ENCODE measurements at regions not wholly inside any gene's neighbourhood (a gene's known extent, or its start where the extent isn't known, plus 50 kb on each side); places are given as distances from the start of the nearest gene placed in this dataset.
"Not testable (repeated sequence)": the region's sequence is repeated elsewhere in the genome, so short reads cannot be mapped to it uniquely, and the experiment has no call there.

DNA sequence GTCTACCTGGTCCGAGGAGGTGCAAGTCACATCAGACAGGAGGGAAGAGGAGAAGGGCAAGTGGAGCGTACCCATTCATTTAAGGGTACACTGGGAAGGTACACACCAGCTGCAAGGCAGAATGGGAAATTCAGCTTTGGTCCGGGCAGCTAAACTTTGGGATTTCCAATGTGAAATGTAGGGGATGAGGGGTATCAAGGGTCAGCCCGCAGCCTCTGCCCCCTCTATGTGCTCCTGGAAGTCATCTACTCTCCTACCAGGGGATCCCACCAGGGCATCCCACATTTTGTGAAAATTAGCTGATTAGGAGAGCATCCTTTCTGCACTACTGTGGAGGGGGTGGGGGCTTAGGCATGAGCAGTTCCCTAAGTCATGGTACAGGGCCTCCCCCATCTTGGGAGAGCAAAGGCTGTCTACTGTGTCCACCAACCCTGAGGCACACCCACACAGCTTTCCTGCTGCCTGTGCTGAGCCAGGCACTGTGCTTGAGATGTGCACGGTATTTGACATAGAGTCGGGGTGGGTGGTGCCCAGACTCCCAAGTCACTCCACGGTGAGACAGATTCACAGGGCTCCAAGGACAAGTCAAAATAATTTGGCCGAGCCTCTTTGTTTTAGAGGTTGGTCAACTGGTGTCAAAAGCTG is 189.1 kb upstream of the SULF2 start:
- H3K36me3 ChIP-seq (ENCODE audit: control insufficient read depth, insufficient read depth, low read length): no peaks in the 10 kb centered on the region

DNA sequence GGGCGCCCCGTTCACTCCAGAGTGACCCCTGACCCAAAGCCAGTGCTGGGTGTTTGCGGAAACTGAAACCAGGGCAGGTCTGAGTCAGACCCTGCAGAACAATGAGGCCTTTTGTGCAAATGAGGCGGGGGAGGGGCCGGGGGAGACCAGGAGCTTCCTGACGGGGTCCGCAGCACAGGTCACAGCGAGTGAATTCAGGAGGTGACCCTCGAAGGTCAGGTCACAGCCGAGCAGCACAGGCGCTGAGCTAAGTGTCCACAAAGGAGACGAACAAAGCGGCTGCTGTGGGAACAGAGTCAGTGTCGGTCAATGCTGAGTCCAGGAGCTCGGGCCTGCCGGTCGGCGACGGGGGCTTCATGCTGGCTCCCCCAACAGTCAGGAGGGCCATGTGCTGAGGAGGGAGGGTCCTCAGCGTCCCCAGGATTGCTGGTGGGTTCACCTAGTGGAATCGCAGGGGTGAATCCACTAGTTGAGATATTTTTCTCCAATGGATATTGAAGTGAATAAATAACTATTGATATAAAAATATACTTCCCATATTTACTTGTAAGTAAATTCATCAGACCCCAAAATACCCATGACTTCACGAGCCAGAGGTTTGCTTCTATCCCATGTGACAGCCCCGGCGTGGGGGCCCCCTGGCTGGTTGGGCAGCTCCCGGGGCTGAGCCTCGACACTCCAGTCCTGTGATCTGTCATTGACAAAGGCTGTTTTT is 188.4 kb upstream of the SULF2 start:
- no peaks in the 10 kb centered on the region for H3K27me3 ChIP-seq (ENCODE audit: control insufficient read depth, insufficient read depth, low read length)
- TF ChIP-seq, protein P1, sequence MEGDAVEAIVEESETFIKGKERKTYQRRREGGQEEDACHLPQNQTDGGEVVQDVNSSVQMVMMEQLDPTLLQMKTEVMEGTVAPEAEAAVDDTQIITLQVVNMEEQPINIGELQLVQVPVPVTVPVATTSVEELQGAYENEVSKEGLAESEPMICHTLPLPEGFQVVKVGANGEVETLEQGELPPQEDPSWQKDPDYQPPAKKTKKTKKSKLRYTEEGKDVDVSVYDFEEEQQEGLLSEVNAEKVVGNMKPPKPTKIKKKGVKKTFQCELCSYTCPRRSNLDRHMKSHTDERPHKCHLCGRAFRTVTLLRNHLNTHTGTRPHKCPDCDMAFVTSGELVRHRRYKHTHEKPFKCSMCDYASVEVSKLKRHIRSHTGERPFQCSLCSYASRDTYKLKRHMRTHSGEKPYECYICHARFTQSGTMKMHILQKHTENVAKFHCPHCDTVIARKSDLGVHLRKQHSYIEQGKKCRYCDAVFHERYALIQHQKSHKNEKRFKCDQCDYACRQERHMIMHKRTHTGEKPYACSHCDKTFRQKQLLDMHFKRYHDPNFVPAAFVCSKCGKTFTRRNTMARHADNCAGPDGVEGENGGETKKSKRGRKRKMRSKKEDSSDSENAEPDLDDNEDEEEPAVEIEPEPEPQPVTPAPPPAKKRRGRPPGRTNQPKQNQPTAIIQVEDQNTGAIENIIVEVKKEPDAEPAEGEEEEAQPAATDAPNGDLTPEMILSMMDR (IDR thresholded peaks at IDR 0.05; ENCODE audit: insufficient read depth, low read length, poor library complexity, severe bottlenecking): no peak
- no peak overlapping the region for H3K4me3 ChIP-seq (ENCODE audit: low read depth, low read length)
- DNase-seq (ENCODE audit: low read depth): no peak
- H3K36me3 ChIP-seq (ENCODE audit: control insufficient read depth, insufficient read depth, low read length): no peaks in the 10 kb centered on the region

More for the DNA sequence above, 189.1 kb upstream of the SULF2 start:
- TF ChIP-seq, protein P1 (IDR thresholded peaks at IDR 0.05; ENCODE audit: insufficient read depth, low read length, poor library complexity, severe bottlenecking): no peak
- DNase-seq (ENCODE audit: low read depth): no peak
- Histone ChIP-seq H3K27me3 (ENCODE audit: control insufficient read depth, insufficient read depth, low read length) (no peaks in the 10 kb centered on the region), H3K4me3 (ENCODE audit: low read depth, low read length) (no peak overlapping the region)

DNA sequence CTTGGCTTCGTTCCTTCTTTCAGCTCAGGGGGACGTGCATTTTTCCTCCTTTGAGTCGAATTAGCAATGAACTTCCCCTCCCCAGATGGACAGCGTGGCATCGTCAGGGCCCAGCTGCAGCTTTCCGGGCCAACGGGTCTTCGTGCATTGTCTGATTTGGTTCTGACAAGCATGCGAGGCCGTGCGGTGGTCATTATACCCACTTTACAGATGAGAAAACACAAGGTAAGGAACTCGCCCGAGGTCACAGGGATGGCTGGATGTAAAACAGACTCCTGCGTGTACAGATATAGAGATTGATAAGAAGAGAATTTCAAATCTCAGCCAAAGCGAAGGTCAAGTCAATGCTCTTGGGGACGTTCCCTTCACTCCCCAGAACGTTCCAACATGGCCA is 187.6 kb upstream of the SULF2 start:
- TF ChIP-seq, protein P1 (IDR thresholded peaks at IDR 0.05; ENCODE audit: insufficient read depth, low read length, poor library complexity, severe bottlenecking): no peak
- no peak overlapping the region for H3K4me3 ChIP-seq (ENCODE audit: low read depth, low read length)
- H3K36me3 ChIP-seq (ENCODE audit: control insufficient read depth, insufficient read depth, low read length): no peaks in the 10 kb centered on the region
- H3K27me3 ChIP-seq (ENCODE audit: control insufficient read depth, insufficient read depth, low read length): no peaks in the 10 kb centered on the region
- DNase-seq (ENCODE audit: low read depth): no peak

DNA sequence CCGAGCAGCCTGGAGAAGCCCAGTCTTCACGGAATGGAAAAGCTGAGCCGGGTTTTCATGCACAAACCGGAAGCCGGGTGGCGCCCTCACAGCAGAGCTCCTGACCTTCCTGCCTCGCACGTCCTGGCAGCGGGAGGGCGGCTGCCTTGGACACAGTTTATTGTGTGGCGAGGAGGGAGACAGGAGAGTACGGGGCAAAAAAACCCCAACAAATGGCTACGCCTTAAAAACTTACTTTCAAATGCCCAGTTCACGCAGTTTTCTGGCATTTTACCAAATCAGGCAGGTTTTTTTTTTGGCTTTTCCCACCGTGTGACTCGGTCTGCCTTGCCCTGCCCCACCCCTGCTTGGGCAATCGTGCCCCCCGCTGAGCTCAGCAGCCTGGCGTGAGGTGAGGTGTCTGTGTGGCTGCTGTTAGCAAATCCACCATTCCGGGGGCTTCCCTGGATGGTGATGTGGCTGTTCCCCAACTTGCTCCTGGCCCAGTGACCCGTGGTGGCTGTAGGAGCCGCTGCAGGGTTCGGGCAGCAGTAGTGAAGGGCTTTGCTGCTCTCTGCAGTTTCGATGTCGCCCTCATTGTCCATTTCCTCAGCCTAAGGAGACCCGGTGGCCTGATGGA is 187.1 kb upstream of the SULF2 start:
- DNase-seq (ENCODE audit: low read depth); H3K4me3 ChIP-seq (ENCODE audit: low read depth, low read length); H3K27me3 ChIP-seq (ENCODE audit: control insufficient read depth, insufficient read depth, low read length); H3K36me3 ChIP-seq (ENCODE audit: control insufficient read depth, insufficient read depth, low read length): not testable (repeated sequence)
- TF ChIP-seq, protein P1 (IDR thresholded peaks at IDR 0.05; ENCODE audit: insufficient read depth, low read length, poor library complexity, severe bottlenecking): peak; percentile 21

DNA sequence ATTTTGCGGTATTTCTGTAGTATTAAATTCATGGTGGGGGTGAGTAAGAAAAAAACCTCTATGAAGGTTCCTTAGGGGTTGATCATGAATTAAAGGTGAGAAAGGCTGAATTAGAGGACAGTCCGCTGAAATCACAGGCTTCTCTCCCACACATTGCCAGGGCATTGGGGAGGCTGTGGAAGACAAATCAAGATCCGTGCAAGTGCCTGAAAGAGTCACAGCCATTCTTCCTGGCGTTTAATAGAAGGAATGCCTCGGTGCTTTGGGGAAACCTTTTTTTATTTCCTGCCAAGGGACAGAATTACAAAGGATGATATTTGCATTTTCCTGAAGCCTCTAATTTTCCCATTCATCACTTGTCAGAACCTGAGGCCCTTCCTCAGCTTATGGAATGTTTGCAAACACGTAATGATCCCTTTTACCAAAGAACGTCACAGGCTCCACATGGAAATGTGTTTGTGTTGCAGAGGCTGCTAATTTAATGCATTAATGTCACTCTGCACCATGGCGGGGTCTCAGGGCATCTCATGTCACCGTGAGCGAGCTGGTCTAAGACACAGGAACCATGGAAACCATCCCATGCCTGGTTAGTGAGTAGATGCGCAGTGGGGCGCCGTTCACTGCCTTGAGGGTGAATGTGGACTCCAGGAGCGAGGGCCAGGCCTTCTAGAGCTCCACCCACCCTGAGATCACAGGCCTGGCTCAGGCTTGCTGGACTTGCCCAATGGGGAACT is 185.9 kb upstream of the SULF2 start:
- Histone ChIP-seq H3K27me3 (ENCODE audit: control insufficient read depth, insufficient read depth, low read length) (no peaks in the 10 kb centered on the region), H3K36me3 (ENCODE audit: control insufficient read depth, insufficient read depth, low read length) (no peaks in the 10 kb centered on the region), H3K4me3 (ENCODE audit: low read depth, low read length) (no peak overlapping the region)
- no peak for DNase-seq (ENCODE audit: low read depth)
- TF ChIP-seq, protein P1 (IDR thresholded peaks at IDR 0.05; ENCODE audit: insufficient read depth, low read length, poor library complexity, severe bottlenecking): no peak
